Endodermal cell (in vitro differentiated cells): ENCODE measurements at regions not wholly inside any gene's neighbourhood (a gene's known extent, or its start where the extent isn't known, plus 50 kb on each side); places are given as distances from the start of the nearest gene placed in this dataset.

Source experiments
- DNase-seq: peaks from one replicate; pipeline ENCODE4 v3.0.0-alpha.2; 2017
- H3K27ac ChIP-seq: 2 replicates; pipeline ENCODE4 v1.5.1; 2013; ENCODE audit warnings: mild to moderate bottlenecking, low read depth, low read length, moderate library complexity
- H3K27me3 ChIP-seq: 2 replicates; pipeline ENCODE4 v1.6.1; 2013; ENCODE audit warnings: mild to moderate bottlenecking, low read length, moderate library complexity; ENCODE audit not compliant: insufficient read depth, control insufficient read depth, poor library complexity, severe bottlenecking
- H3K36me3 ChIP-seq: 2 replicates; pipeline ENCODE4 v1.7.0; 2013; ENCODE audit warnings: mild to moderate bottlenecking, low read length, moderate library complexity; ENCODE audit not compliant: control insufficient read depth, insufficient read depth
- H3K4me1 ChIP-seq: one replicate; pipeline ENCODE4 v1.7.0; 2013; ENCODE audit warnings: low read length; ENCODE audit not compliant: control insufficient read depth, insufficient read depth
- H3K4me3 ChIP-seq: 2 replicates; pipeline ENCODE4 v1.5.1; 2013; ENCODE audit warnings: mild to moderate bottlenecking, low read length, moderate library complexity
- H3K9ac ChIP-seq: 2 replicates; pipeline ENCODE4 v1.6.1; 2013; ENCODE audit warnings: mild to moderate bottlenecking, low read length, moderate library complexity; ENCODE audit not compliant: poor library complexity, severe bottlenecking; ENCODE audit errors: extremely low read depth
- H3K9me3 ChIP-seq: 2 replicates; pipeline ENCODE4 v1.6.1; 2013; ENCODE audit warnings: mild to moderate bottlenecking, low read length, moderate library complexity; ENCODE audit not compliant: control insufficient read depth
- H3K27ac Mint-ChIP-seq: 2 replicates; pipeline ENCODE4 v1.8.0; 2020; ENCODE audit warnings: mixed read lengths
- H3K27me3 Mint-ChIP-seq: 2 replicates; pipeline ENCODE4 v1.8.0; 2021; ENCODE audit warnings: mild to moderate bottlenecking, mixed read lengths; ENCODE audit not compliant: insufficient read depth
- H3K36me3 Mint-ChIP-seq: 2 replicates; pipeline ENCODE4 v1.8.0; 2020; ENCODE audit warnings: low read depth, mixed read lengths
- H3K4me1 Mint-ChIP-seq: 2 replicates; pipeline ENCODE4 v1.8.0; 2020; ENCODE audit warnings: mixed read lengths
- H3K4me3 Mint-ChIP-seq: 2 replicates; pipeline ENCODE4 v1.8.0; 2020; ENCODE audit warnings: mild to moderate bottlenecking, moderate library complexity, mixed read lengths
- H3K9me3 Mint-ChIP-seq: 2 replicates; pipeline ENCODE4 v1.8.0; 2020; ENCODE audit warnings: mild to moderate bottlenecking, mixed read lengths
- CTCF ChIP-seq: fragments of 200-600 bp; sonication (generic); conservative IDR thresholded peaks from 2 replicates; pipeline ENCODE4 v1.5.0; 2021; ENCODE audit warnings: antibody characterized with exemption, mild to moderate bottlenecking
- WGBS, 2 experiments: methylation state at CpG; one replicate each; pipeline versions ENCODE4 v1.1.5 to v1.1.7; 2013; ENCODE audit warnings: missing lambda C conversion rate in 2 of 2, mixed read lengths in 1 of 2; ENCODE audit not compliant: insufficient coverage in 1 of 2, insufficient read length in 1 of 2; 5-methylcytosine and 5-hydroxymethylcytosine counted together

GRCh38 chr18:79610461-79611039, 69.1 kb upstream of the CTDP1 start:
- H3K9me3 ChIP-seq = no peaks in the 10 kb centered on the region
- peak overlapping the region; percentile 96 for H3K27ac Mint-ChIP-seq
- no peaks in the 10 kb centered on the region for H3K36me3 Mint-ChIP-seq
- no peaks in the 10 kb centered on the region for H3K36me3 ChIP-seq
- peaks cover 2% of the 10 kb centered on the region for H3K9me3 Mint-ChIP-seq
- DNase-seq = no peak
- H3K9ac ChIP-seq = no peak overlapping the region
- no peak overlapping the region for H3K4me3 ChIP-seq
- H3K4me3 Mint-ChIP-seq = peak overlapping the region; percentile 26
- no peaks in the 10 kb centered on the region for H3K27me3 Mint-ChIP-seq
- 85 to 87% methylated on average over 21 to 23 of the region's 23 CpGs for WGBS, 2 experiments
- H3K4me1 ChIP-seq = peaks cover 6% of the 10 kb centered on the region
- no peak overlapping the region for H3K27ac ChIP-seq
- no peak for TF ChIP-seq CTCF
- H3K4me1 Mint-ChIP-seq = peaks cover 11% of the 10 kb centered on the region
- no peaks in the 10 kb centered on the region for H3K27me3 ChIP-seq

- Histone ChIP-seq H3K9ac (no peak overlapping the region), H3K27ac (no peak overlapping the region), H3K4me1 (peaks cover 6% of the 10 kb centered on the region), H3K9me3 (no peaks in the 10 kb centered on the region), H3K4me3 (no peak overlapping the region), H3K27me3 (no peaks in the 10 kb centered on the region), H3K36me3 (no peaks in the 10 kb centered on the region)
- Mint-ChIP-seq H3K9me3 (peaks cover 2% of the 10 kb centered on the region), H3K36me3 (no peaks in the 10 kb centered on the region), H3K4me1 (peaks cover 11% of the 10 kb centered on the region), H3K27me3 (no peaks in the 10 kb centered on the region), H3K27ac (peak overlapping the region; percentile 96), H3K4me3 (peak overlapping the region; percentile 26)
- WGBS, 2 experiments = 72 to 89% methylated on average over 12 to 20 of the region's 20 CpGs
- no peak for TF ChIP-seq CTCF
- DNase-seq = peak; percentile 93
Observed at GRCh38 chr18:79611040-79611681, 68.4 kb upstream of the CTDP1 start.

- H3K27me3 ChIP-seq = no peaks in the 10 kb centered on the region
- WGBS, 2 experiments = 95 to 97% methylated on average over 27 of the region's 27 CpGs
- H3K4me3 Mint-ChIP-seq = no peak overlapping the region
- H3K9ac ChIP-seq = no peak overlapping the region
- TF ChIP-seq CTCF = no peak
- H3K27ac Mint-ChIP-seq = no peak overlapping the region
- no peaks in the 10 kb centered on the region for H3K9me3 ChIP-seq
- H3K27ac ChIP-seq = no peak overlapping the region
- DNase-seq = peak; percentile 46
- no peaks in the 10 kb centered on the region for H3K36me3 Mint-ChIP-seq
- no peaks in the 10 kb centered on the region for H3K27me3 Mint-ChIP-seq
- H3K4me1 Mint-ChIP-seq = peaks cover 11% of the 10 kb centered on the region
- H3K4me3 ChIP-seq = no peak overlapping the region
- peaks cover 2% of the 10 kb centered on the region for H3K9me3 Mint-ChIP-seq
- H3K36me3 ChIP-seq = no peaks in the 10 kb centered on the region
- H3K4me1 ChIP-seq = peaks cover 6% of the 10 kb centered on the region
Observed at GRCh38 chr18:79612291-79613108, 67.1 kb upstream of the CTDP1 start.
